ENCODE measurements at regions not wholly inside any gene's neighbourhood (a gene's known extent, or its start where the extent isn't known, plus 50 kb on each side); places are given as distances from the start of the nearest gene placed in this dataset.
A peak's percentile ranks its signal among the peaks of the same experiment; 100 is the strongest.
"Not testable (repeated sequence)": the region's sequence is repeated elsewhere in the genome, so short reads cannot be mapped to it uniquely, and the experiment has no call there.

GRCh38 chr7:81285142-81285871 is 366.5 kb upstream of the SEMA3C start:
- peak; percentile 17 for DNase-seq (ENCODE audit: low spot score)

GRCh38 chr7:81284576-81284975 is 365.7 kb upstream of the SEMA3C start:
- DNase-seq (ENCODE audit: low spot score), result peak; percentile 31

GRCh38 chr7:81280531-81280930 is 361.7 kb upstream of the SEMA3C start:
- no peak for DNase-seq (ENCODE audit: low spot score)

- no peak for DNase-seq (ENCODE audit: low spot score)
Observed at GRCh38 chr7:81277691-81278090, 358.8 kb upstream of the SEMA3C start.

- DNase-seq (ENCODE audit: low spot score), result no peak
Observed at GRCh38 chr7:81273601-81274397, 354.9 kb upstream of the SEMA3C start.

- no peak for DNase-seq (ENCODE audit: low spot score)
Observed at GRCh38 chr7:81272176-81272575, 353.3 kb upstream of the SEMA3C start.

GRCh38 chr7:81268551-81268950 is 349.7 kb upstream of the SEMA3C start:
- no peak for DNase-seq (ENCODE audit: low spot score)

- DNase-seq (ENCODE audit: low spot score), result no peak
Observed at GRCh38 chr7:81267508-81267907, 348.7 kb upstream of the SEMA3C start.

GRCh38 chr7:81264116-81264515 is 345.3 kb upstream of the SEMA3C start:
- no peak for DNase-seq (ENCODE audit: low spot score)

- DNase-seq (ENCODE audit: low spot score), result no peak
Observed at GRCh38 chr7:81260152-81260551, 341.3 kb upstream of the SEMA3C start.

GRCh38 chr7:81256991-81257390 is 338.1 kb upstream of the SEMA3C start:
- no peak for DNase-seq (ENCODE audit: low spot score)

GRCh38 chr7:81248420-81248819 is 329.6 kb upstream of the SEMA3C start:
- DNase-seq (ENCODE audit: low spot score), result no peak

GRCh38 chr7:81247364-81247763 is 328.5 kb upstream of the SEMA3C start:
- DNase-seq (ENCODE audit: low spot score), result not testable (repeated sequence)

- DNase-seq (ENCODE audit: low spot score), result no peak
Observed at GRCh38 chr7:81245353-81245752, 326.5 kb upstream of the SEMA3C start.

GRCh38 chr7:81244224-81244623 is 325.4 kb upstream of the SEMA3C start:
- no peak for DNase-seq (ENCODE audit: low spot score)

- no peak for DNase-seq (ENCODE audit: low spot score)
Observed at GRCh38 chr7:81236560-81236959, 317.7 kb upstream of the SEMA3C start.

GRCh38 chr7:81235997-81236396 is 317.1 kb upstream of the SEMA3C start:
- no peak for DNase-seq (ENCODE audit: low spot score)

GRCh38 chr7:81234896-81235295 is 316.0 kb upstream of the SEMA3C start:
- DNase-seq (ENCODE audit: low spot score), result no peak

GRCh38 chr7:81233208-81233940 is 314.5 kb upstream of the SEMA3C start:
- DNase-seq (ENCODE audit: low spot score), result no peak

GRCh38 chr7:81232084-81232799 is 313.4 kb upstream of the SEMA3C start:
- no peak for DNase-seq (ENCODE audit: low spot score)

- DNase-seq (ENCODE audit: low spot score), result no peak
Observed at GRCh38 chr7:81231301-81231838, 312.5 kb upstream of the SEMA3C start.

- DNase-seq (ENCODE audit: low spot score), result no peak
Observed at GRCh38 chr7:81226234-81226633, 307.4 kb upstream of the SEMA3C start.

Data from hepatic stellate cell (primary cell).